GM19438 (cell line): ENCODE measurements at regions not wholly inside any gene's neighbourhood (a gene's known extent, or its start where the extent isn't known, plus 50 kb on each side); places are given as distances from the start of the nearest gene placed in this dataset.
"Not testable (repeated sequence)": the region's sequence is repeated elsewhere in the genome, so short reads cannot be mapped to it uniquely, and the experiment has no call there.

ENCODE experiments used
- ATAC-seq: cut with Tn5 transposase; IDR thresholded peaks from one replicate; pipeline ENCODE4 v1.9.1; 2021; ENCODE audit warnings: low read depth; ENCODE audit not compliant: unreplicated experiment

DNA sequence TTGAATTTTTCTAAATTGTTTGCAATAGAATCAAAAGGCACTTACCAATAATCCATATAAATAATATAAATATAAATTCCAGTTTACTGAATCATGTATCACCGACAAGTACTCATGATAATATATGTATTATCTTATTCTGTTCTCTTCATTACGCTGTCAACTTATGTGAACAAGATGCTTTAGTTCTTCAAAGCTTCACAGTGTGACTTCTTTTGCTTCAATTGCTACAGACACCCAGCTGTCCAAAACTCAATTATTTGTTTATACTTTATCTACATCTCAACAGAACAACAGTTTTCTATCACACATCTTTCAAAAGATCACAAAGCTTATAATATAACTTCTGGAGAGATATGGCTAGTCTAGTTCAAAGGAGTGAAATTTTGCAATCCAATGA lies 1499.9 kb upstream of the PCDH10 start:
- ATAC-seq, result no peak

DNA sequence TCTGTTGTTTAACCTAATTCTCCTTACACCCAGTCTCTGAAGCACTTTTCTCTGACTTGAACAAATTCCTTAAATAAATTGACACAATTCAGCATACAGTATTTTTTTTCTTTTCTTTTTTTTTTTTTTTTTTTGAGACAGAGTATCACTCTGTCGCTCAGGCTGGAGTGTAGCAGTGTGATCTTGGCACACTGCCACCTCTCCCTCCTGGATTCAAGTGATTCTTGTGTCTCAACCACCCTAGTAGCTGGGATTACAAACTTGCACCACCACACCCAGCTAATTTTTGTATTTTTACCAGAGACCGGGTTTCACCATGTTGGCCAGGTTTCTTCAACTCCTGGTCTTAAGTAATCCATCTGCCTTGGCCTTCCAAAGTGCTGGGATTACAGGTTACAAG lies 1498.1 kb upstream of the PCDH10 start:
- no peak for ATAC-seq

DNA sequence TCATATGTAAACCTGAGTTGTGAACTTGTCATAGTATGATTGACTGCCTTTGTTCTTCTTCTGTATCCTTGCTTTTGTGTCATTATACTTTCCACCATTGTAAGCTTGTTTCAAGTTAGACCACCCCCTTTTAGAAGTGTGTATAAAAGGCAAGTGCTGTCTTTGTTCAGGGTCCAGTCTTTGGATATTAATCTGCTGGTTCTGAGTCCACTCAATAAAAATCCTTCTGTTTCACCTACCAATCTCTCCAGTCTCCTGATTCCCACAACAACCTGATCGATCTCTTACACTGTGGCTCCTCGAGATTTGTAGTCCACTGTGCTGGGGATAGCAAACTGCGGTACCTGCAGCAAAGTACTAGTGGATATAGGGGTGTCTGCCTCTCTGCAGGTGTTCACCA lies 1465.8 kb upstream of the PCDH10 start:
- ATAC-seq, result not testable (repeated sequence)

DNA sequence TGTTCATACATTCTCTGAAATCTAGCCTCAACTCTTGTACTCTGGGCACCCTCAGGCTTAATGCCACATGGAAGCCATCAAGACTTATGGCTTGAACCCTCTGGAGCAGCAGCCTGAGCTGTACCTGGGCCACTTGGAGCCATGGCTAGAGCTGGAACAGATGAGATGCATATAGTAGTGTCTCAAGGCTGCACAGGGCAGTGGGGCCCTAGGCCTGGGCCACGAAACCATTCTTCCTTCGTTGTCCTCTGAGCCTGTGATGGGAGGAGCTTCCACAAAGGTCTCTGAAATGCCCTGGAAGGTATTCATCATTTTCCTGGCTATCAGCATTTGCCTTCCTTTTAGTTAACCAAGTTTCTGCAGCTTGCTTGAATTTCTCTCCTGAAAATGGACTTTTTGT lies 1427.2 kb upstream of the PCDH10 start:
- no peak for ATAC-seq

DNA sequence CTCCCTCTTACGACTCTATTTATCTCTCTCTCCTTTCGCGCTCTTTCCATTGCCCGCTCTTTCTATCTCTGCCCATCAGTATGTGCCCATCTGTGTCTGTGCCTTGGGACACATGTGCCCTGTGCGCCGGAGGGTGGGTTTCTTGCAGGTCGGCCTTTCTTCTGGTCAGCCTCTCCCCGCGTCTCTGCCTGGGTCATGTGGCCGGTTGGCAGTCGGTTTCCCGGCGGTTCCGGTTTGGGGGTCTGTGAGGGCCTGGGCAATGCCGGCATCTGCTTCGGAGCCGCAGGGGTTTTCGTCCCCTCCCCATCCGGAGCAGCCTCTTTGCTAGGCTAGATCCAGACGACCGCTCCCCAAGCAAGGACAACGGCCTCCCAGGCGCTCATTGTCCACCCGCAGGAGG lies 1426.0 kb upstream of the PCDH10 start:
- not testable (repeated sequence) for ATAC-seq

DNA sequence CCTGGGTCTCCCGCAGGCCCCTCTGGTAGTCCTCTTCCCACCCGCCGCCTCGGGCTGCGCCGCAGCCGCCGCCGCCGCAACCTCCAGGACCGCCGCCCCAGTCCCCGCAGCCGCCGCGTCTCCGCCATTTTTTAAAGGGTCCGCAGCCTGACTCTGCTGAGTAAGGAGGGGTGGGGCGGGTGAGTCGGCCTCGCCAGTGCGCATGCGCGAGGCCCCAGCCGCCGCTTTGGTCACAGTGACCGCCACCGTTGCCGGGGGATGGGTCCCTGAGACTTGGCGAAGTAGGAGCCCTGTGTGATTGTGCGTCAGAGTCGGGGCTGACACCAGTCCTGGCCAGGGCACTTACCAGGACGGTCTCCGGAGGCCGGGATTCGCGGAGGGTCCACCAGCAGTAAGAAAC lies 1424.2 kb upstream of the PCDH10 start:
- ATAC-seq, result not testable (repeated sequence)

DNA sequence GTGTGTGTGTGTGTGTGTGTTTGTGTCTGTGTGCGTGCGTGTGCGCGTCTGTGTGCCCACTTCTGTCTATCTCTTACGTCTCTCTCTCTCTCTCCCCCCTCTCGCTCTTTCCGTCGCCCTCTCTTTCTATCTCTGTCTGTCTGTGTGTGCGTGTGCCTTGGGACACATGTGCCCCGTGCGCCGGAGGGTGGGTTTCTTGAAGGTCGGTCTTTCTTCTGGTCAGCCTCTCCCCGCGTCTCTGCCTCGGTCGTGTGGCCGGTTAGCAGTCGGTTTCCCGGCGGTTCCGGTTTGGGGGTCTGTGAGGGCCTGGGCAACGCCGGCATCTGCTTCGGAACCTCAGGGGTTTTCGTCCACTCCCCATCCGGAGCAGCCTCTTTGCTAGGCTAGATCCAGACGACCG lies 1423.6 kb upstream of the PCDH10 start:
- not testable (repeated sequence) for ATAC-seq

DNA sequence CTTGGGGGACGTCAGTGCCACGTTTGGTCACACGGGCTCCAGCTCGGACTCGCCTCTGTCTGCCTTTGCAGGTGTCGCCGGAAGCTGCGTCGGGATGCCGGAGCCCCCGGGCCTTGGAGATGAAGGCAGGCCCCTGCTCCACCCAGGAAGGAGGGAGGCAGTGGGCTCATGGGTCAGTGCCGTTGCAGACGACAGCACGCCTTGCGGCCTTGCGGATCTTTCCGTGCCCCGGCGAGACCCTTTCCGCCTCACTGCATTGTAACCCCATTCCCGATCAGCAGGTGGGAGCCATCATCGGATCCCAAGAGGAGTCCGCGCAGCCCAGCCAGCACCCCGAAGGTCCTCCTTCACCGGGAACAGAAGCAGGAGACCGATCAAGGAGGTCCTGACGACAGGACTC lies 1422.2 kb upstream of the PCDH10 start:
- not testable (repeated sequence) for ATAC-seq

DNA sequence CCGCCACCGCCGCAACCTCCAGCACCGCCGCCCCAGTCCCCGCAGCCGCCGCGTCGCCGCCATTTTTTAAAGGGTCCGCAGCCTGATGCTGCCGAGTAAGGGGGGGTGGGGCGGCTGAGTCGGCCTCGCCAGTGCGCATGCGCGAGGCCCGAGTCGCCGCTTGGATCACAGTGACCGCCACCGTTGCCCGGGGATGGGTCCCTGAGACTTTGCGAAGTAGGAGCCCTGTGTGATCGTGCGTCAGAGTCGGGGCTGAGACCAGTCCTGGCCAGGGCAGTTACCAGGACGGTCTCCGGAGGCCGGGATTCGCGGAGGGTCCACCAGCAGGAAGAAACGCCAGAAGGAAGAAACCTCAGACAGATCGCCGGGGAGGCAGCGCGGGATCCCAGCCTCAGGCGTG lies 1421.7 kb upstream of the PCDH10 start:
- not testable (repeated sequence) for ATAC-seq

DNA sequence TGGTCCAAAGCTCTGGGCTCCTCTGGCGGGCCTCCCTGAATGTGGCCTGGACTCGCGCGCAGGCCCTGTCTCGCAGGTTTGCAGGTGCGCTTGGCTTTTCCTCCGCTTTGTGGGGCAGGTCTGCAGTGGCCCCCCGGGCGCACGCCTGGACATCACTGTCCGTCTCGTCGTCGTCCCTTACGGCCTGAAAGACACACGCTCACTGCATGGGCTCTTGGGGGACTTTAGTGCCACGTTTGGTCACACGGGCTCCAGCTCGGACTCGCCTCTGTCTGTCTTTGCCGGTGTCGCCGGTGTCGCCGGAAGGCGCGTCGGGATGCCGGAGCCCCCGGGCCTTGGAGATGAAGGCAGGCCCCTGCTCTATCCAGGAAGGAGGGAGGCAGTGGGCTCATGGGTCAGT lies 1419.9 kb upstream of the PCDH10 start:
- ATAC-seq, result not testable (repeated sequence)

DNA sequence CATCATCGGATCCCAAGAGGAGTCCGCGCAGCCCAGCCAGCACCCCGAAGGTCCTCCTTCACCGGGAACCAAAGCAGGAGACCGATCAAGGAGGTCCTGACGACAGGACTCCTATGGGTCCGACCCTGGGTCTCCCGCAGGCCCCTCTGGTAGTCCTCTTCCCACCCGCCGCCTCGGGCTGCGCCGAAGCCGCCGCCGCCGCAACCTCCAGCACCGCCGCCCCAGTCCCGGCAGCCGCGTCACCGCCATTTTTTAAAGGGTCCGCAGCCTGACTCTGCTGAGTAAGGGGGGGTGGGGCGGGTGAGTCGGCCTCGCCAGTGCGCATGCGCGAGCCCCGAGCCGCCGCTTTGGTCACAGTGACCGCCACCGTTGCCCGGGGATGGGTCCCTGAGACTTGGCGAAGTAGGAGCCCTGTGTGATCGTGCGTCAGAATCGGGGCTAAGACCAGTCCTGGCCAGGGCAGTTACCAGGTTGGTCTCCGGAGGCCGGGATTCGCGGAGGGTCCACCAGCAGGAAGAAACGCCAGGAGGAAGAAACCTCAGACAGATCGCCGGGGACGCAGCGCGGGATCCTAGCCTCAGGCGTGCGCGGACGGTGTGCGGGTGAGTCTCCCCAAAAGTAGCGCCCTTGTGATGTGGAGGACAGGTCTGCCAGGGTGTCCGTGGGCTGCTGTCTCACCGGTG lies 1419.2 kb upstream of the PCDH10 start:
- not testable (repeated sequence) for ATAC-seq

DNA sequence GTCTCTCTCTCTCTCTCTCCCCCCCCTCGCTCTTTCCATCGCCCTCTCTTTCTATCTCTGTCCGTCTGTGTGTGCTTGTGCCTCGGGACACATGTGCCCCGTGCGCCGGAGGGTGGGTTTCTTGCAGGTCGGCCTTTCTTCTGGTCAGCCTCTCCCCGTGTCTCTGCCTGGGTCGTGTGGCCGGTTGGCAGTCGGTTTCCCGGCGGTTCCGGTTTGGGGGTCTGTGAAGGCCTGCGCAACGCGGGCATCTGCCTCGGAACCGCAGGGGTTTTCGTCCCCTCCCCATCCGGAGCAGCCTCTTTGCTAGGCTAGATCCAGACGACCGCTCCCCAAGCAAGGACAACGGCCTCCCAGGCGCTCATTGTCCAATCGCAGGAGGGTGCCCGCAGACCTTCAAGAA lies 1418.5 kb upstream of the PCDH10 start:
- not testable (repeated sequence) for ATAC-seq

DNA sequence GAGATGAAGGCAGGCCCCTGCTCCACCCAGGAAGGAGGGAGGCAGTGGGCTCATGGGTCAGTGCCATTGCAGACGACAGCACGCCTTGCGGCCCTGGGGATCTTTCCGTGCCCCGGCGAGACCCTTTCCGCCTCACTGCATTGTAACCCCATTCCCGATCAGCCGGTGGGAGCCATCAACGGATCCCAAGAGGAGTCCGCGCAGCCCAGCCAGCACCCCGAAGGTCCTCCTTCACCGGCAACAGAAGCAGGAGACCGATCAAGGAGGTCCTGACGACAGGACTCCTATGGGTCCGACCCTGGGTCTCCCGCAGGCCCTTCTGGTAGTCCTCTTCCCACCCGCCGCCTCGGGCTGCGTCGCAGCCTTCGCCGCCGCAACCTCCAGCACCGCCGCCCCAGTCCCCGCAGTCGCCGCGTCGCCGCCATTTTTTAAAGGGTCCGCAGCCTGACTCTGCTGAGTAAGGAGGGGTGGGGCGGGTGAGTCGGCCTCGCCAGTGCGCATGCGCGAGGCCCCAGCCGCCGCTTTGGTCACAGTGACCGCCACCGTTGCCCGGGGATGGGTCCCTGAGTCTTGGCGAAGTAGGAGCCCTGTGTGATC lies 1417.0 kb upstream of the PCDH10 start:
- ATAC-seq, result not testable (repeated sequence)

DNA sequence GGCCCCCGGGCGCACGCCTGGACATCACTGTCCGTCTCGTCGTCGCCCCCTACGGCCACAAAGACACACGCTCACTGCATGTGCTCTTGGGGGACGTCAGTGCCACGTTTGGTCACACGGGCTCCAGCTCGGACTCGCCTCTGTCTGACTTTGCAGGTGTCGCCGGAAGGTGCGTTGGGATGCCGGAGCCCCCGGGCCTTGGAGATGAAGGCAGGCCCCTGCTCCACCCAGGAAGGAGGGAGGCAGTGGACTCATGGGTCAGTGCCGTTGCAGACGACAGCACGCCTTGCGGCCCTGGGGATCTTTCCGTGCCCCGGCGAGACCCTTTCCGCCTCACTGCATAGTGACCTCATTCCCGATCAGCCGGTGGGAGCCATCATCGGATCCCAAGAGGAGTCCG lies 1414.8 kb upstream of the PCDH10 start:
- not testable (repeated sequence) for ATAC-seq

DNA sequence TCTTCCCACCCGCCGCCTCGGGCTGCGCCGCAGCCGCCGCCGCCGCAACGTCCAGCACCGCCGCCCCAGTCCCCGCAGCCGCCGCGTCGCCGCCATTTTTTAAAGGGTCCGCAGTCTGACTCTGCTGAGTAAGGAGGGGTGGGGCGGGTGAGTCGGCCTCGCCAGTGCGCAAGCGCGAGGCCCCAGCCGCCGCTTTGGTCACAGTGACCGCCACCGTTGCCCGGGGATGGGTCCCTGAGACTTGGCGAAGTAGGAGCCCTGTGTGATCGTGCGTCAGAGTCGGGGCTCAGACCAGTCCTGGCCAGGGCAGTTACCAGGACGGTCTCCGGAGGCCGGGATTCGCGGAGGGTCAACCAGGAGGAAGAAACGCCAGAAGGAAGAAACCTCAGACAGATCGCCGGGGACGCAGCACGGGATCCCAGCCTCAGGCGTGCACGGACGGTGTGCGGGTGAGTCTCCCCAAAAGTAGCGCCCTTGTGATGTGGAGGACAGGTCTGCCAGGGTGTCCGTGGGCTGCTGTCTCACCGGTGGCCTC lies 1414.2 kb upstream of the PCDH10 start:
- ATAC-seq, result not testable (repeated sequence)

DNA sequence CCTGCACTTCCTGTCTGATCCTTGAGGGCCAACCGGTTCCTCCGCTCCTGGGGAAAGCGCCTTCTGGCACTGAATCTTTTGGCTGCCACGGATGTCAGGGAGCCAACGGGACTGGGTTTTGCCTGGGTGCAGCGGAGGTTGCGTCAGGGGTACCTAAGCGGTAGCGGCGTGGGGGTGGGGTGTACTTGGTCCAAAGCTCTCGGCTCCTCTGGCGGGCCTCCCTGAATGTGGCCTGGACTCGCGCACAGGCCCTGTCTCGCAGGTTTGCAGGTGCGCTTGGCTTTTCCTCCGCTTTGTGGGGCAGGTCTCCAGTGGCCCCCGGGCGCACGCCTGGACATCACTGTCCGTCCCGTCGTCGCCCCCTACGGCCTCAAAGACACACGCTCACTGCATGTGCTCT lies 1410.1 kb upstream of the PCDH10 start:
- not testable (repeated sequence) for ATAC-seq

DNA sequence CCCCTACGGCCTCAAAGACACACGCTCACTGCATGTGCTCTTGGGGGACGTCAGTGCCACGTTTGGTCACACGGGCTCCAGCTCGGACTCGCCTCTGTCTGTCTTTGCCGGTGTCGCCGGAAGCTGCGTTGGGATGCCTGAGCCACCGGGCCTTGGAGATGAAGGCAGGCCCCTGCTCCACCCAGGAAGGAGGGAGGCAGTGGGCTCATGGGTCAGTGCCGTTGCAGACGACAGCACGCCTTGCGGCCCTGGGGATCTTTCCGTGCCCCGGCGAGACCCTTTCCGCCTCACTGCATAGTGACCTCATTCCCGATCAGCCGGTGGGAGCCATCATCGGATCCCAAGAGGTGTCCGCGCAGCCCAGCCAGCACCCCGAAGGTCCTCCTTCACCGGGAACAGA lies 1407.3 kb upstream of the PCDH10 start:
- not testable (repeated sequence) for ATAC-seq

DNA sequence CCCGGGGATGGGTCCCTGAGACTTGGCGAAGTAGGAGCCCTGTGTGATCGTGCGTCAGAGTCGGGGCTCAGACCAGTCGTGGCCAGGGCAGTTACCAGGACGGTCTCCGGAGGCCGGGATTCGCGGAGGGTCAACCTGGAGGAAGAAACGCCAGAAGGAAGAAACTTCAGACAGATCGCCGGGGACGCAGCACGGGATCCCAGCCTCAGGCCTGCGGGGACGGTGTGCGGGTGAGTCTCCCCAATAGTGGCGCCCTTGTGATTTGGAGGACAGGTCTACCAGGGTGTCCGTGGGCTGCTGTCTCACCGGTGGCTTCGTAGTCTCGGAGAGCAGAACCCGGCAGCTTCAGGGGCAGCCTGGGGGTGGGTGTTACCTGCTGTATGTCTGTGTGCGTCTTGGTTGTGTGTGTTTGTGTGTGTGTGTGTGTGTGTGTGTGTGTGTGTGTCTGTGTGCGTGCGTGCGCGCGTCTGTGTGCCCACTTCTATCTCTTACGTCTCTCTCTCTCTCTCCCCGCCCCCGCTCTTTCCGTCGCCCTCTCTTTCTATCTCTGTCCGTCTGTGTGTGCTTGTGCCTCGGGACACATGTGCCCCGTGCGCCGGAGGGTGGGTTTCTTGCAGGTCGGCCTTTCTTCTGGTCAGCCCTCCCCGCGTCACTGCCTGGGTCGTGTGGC lies 1406.4 kb upstream of the PCDH10 start:
- ATAC-seq, result not testable (repeated sequence)

DNA sequence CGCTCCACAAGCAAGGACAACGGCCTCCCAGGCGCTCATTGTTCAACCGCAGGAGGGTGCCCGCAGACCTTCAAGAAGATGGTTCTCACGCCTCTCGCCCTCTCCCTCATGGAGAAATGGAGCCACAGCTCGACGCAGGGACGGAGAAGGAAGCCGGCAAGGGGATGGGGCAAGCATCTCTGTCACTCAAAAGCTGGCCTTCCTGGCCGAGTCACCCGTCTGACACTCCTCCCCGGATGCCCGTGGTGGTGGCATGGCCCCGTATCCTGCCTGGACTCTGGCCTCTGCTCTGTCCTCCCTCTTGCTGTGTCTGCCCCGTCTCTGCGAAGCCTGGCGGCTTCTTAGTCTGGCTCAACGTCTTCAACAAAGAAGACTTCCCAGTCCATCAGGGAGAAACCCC lies 1405.7 kb upstream of the PCDH10 start:
- not testable (repeated sequence) for ATAC-seq

DNA sequence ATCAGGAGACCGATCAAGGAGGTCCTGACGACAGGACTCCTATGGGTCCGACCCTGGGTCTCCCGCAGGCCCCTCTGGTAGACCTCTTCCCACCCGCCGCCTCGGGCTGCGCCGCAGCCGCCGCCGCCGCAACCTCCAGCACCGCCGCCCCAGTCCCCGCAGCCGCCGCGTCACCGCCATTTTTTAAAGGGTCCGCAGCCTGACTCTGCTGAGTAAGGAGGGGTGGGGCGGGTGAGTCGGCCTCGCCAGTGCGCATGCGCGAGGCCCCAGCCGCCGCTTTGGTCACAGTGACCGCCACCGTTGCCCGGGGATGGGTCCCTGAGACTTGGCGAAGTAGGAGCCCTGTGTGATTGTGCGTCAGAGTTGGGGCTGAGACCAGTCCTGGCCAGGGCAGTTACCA lies 1401.9 kb upstream of the PCDH10 start:
- not testable (repeated sequence) for ATAC-seq

DNA sequence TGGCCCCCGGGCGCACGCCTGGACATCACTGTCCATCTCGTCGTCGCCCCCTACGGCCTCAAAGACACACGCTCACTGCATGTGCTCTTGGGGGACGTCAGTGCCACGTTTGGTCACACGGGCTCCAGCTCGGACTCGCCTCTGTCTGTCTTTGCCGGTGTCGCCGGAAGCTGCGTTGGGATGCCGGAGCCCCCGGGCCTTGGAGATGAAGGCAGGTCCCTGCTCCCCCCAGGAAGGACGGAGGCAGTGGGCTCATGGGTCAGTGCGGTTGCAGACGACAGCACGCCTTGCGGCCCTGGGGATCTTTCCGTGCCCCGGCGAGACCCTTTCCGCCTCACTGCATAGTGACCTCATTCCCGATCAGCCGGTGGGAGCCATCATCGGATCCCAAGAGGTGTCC lies 1399.9 kb upstream of the PCDH10 start:
- not testable (repeated sequence) for ATAC-seq

DNA sequence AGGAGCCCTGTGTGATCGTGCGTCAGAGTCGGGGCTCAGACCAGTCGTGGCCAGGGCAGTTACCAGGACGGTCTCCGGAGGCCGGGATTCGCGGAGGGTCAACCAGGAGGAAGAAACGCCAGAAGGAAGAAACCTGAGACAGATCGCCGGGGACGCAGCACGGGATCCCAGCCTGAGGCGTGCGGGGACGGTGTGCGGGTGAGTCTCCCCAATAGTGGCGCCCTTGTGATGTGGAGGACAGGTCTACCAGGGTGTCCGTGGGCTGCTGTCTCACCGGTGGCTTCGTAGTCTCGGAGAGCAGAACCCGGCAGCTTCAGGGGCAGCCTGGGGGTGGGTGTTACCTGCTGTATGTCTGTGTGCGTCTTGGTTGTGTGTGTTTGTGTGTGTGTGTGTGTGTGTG lies 1399.1 kb upstream of the PCDH10 start:
- ATAC-seq, result not testable (repeated sequence)
